GM21825 (cell line): ENCODE measurements at regions not wholly inside any gene's neighbourhood (a gene's known extent, or its start where the extent isn't known, plus 50 kb on each side); places are given as distances from the start of the nearest gene placed in this dataset.

Experiments
- ATAC-seq: cut with Tn5 transposase; IDR thresholded peaks from one replicate; pipeline ENCODE4 v1.9.1; 2021; ENCODE audit warnings: mild to moderate bottlenecking, moderate library complexity; ENCODE audit not compliant: unreplicated experiment

DNA sequence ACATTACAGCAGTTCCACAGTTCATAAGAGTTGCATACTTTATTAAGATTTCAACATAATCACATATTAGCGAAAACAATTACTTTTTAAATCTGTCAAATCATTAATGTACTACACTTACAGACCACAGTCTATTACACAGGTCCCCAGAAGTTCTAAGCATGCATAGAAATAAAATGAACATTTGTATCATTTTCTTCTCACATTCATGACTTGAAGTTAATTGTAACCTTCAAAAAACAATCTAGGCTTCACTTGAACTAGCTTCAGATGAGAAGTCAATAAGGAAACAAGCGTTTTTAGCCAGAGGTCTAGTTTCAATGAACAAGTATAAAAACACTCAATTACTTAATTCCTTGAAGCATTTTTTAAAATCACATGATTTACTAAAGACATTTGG, 238.3 kb downstream of the HACE1 start:
- no peak for ATAC-seq

GRCh38 chr6:104617591-104617990, 242.1 kb downstream of the HACE1 start:
- no peak for ATAC-seq

DNA sequence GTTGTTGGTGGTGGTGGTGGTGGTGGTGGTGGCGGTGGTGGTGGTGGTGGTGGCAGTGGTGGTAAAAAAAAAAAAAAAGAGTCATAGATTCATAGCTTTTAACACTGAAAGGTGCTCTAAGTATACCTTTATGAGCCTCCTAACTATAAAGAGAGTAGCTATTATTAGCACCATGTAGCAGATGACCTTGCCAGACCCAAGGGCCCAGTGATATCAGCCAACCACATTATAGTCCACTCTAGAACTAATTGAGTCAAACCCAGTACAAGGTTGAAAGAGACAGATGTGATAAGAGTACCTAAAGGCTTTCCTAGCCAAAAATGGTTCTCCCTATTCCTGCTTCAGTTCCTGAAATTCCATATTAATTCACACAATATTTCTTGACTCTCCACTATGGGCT, 245.3 kb downstream of the HACE1 start:
- ATAC-seq: no peak

GRCh38 chr6:104613416-104614001, 246.2 kb downstream of the HACE1 start:
- no peak for ATAC-seq

- ATAC-seq: no peak
Observed at GRCh38 chr6:104612541-104612940, 247.2 kb downstream of the HACE1 start.

- ATAC-seq: no peak
Observed at GRCh38 chr6:104608101-104608500, 251.6 kb downstream of the HACE1 start.

DNA sequence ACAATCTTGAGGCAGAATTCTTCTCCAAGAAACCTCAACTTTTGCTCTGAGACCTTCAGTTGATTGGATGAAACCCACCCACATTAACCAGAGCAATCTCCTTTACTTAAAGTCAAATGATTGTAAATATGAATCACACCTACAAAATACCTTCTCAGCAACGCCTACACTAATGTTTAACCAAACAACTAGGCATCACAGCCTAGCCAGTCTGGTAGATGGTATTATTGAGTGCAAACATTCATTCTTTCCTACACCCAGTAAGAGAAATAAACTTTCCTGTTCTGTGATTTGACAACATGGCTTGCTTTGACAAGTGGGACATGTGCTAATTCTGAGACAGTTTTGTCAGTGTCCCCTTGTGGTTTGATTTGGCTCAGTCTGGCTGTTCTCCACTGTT, 252.2 kb downstream of the HACE1 start:
- ATAC-seq: no peak

GRCh38 chr6:104606361-104606760, 253.4 kb downstream of the HACE1 start:
- no peak for ATAC-seq

DNA sequence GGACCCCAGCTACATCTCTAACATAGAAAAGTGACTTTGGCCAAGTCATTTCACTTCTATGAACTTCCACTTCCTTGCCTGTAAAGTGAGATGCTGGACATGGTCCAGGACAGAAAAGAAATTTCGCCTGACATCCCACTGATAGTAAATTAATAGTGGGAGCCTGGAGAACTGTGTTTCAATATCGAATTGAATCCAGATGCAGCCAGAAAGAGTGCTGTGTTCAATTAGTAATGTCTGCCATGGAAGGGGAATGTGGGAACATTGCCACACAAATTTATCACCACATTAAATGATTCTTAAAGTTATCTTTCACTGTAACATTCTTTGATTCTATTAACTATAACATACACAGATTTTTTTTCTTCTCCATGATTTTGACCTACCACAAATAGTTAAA, 255.0 kb downstream of the HACE1 start:
- ATAC-seq: no peak

DNA sequence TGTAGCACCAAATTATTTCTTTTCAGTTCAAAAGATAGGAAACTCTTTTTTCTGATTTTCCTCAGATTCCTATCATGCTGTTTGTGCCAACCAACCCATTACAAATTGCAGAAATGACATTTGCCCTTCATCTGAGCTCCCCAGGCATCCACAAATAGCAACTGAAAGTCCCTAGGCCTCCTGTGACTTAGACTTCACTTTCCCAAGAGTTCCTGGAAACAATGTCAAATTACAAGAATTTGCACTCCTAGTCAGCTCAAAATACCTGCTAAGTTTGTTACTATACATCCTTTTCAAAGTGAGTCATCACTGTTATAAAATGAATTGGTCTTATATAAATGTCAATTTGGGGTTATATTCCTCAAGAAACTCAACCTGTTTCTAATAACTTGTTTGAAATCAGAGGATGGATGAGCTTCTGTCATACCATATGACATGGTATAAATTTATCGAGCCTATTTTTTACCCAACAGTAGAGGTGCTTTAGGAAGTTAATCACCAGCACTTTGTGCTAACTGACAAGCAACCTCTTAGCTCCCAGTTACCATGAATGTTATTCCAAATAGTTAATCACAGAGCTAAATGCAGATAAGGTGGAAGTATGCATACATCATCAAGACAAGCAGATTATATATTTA, 256.5 kb downstream of the HACE1 start:
- ATAC-seq: no peak

- no peak for ATAC-seq
Observed at GRCh38 chr6:104601721-104602120, 258.0 kb downstream of the HACE1 start.

DNA sequence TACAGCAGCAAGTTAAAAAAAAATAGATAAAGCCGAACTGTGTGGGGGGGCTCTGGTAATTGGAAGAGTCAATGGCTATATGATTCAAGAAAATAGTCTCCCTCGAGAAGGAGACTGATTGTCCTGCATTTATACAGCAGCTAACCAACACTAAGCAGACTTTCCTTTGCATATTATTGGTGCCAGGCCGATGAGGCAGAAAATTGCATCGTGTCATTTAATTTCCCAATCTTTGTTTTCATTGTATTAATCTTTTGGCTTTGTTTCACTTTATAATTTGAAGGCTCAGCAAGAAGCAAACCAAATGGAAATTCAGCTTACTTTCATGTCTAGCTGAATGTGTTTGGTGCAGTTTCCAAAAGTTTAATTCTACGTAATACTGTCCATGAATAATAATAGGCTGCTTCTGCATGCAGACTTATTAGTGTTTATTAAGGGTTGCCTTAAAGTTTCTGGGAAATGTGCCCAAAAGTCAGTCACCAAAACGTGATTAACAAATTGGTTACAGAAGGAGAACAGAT, 258.5 kb downstream of the HACE1 start:
- ATAC-seq: no peak

- ATAC-seq: no peak
Observed at GRCh38 chr6:104600639-104600931, 259.1 kb downstream of the HACE1 start.

DNA sequence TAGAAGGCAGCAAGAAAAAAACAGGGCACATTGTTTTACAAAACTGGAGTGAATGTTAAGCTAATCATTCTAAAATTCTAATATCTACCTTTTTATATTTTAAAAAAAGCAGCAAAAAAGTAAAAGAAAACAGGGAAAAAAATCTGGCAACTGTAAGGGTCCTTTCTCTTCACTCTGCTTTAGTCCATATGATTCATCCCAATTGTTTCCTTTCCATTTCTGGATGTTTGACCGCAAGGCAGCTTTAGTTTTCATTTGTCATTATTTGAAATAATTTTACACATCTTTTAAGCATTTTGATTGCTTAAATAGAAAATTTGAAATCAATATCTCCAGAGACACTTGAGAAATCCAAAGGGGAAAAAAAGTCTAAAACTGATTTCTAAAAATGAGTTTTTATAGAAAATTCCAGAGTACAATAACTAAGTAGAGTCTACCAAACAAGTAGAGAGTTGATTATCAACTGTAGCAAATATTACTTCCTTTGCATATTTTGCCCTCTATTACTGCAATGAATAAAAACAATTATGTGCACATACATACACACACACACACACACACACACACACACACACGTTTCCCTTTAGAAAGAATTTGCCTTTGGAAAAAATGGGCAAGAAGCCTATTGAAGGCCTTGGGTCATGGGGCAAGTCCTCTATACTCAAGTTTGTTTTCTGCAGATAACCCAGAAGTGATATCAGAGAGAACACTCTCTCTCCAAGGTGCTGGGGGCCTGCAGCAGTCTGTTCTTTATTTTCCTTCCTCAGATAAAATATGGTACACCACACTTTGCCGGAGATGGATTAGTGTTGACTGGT, 259.7 kb downstream of the HACE1 start:
- no peak for ATAC-seq

GRCh38 chr6:104597541-104598050, 262.1 kb downstream of the HACE1 start:
- no peak for ATAC-seq

DNA sequence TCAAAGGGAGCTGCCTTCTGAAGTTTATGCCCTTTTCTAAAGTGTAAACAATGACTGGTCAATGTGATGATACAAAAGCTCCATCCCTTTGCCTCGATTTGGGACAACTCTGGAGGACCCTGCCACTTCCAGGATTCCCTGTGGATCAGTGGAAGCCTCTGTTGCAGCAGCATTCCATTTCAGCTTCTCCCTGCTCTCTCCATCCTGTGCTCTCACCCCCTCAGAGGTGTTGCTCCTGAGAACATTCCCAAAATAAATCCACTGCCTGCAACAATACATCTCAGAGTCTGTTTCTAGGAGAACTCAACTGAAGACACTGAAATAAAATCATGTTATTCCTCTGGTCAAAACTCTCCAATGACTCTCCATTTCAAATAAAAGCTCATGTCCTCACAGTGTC, 263.6 kb downstream of the HACE1 start:
- ATAC-seq: no peak

DNA sequence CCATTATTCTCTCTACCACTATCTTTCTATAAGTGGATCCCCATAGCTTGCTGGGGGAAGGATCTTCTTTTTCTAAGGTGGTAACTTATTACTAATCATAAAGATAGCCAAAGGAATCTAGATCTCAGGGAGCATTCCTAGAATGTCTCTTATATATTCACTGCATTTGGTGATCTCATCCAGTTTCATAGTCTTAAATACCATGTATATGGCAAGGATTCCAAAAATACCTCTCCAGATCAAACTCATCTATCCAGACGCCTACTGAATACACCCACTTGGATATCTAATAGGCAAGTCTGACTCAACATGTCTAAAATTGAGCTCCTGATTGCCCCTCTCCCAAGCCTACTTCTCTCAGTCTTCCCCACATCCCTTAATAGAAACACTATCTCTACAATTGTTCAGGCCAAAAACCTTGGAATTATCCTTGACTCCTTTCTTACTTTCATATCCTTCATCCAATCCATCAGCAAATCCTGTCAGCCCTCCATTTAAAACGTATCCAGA, 264.4 kb downstream of the HACE1 start:
- no peak for ATAC-seq

- ATAC-seq: no peak
Observed at GRCh38 chr6:104591573-104592334, 268.0 kb downstream of the HACE1 start.

- ATAC-seq: no peak
Observed at GRCh38 chr6:104589940-104590339, 269.8 kb downstream of the HACE1 start.

DNA sequence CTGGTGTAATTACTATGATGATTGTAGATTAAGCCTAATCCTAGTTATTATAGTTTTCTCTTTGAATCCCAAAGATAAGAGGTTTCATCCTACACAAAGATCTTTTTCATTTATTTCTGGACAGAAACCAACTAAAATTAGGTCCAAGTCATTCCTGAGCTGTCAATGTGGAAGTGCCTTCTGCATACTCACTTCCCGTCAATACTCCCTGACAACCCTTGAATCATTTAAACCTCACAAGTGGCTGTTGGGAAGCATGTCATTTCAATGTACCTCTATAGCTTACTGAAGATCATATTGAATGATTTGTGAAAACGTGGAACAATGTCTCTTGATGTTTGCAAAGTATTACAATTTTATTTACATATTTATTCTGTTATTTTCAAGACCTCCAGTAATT, 274.1 kb downstream of the HACE1 start:
- no peak for ATAC-seq

GRCh38 chr6:104580452-104580851, 279.3 kb downstream of the HACE1 start:
- no peak for ATAC-seq
